ENCODE measurements at regions not wholly inside any gene's neighbourhood (a gene's known extent, or its start where the extent isn't known, plus 50 kb on each side); places are given as distances from the start of the nearest gene placed in this dataset.
"Not testable (repeated sequence)": the region's sequence is repeated elsewhere in the genome, so short reads cannot be mapped to it uniquely, and the experiment has no call there.

- no peak for DNase-seq
Measured at GRCh38 chr5:5780253-5780652, 357.8 kb downstream of the ICE1 start.

GRCh38 chr5:5777013-5777412 lies 354.5 kb downstream of the ICE1 start:
- no peak for DNase-seq

- DNase-seq = no peak
Measured at GRCh38 chr5:5772202-5772601, 349.7 kb downstream of the ICE1 start.

- DNase-seq = peak; percentile 47
Measured at GRCh38 chr5:5770825-5771224, 348.3 kb downstream of the ICE1 start.

- no peak for DNase-seq
Measured at GRCh38 chr5:5767286-5767928, 344.9 kb downstream of the ICE1 start.

GRCh38 chr5:5765066-5765850 lies 342.8 kb downstream of the ICE1 start:
- DNase-seq = no peak

- DNase-seq = no peak
Measured at GRCh38 chr5:5764246-5764645, 341.8 kb downstream of the ICE1 start.

- no peak for DNase-seq
Measured at GRCh38 chr5:5756762-5757161, 334.3 kb downstream of the ICE1 start.

GRCh38 chr5:5755888-5756287 lies 333.4 kb downstream of the ICE1 start:
- no peak for DNase-seq

GRCh38 chr5:5752844-5753243 lies 330.4 kb downstream of the ICE1 start:
- no peak for DNase-seq

- no peak for DNase-seq
Measured at GRCh38 chr5:5751987-5752386, 329.5 kb downstream of the ICE1 start.

GRCh38 chr5:5751498-5751897 lies 329.0 kb downstream of the ICE1 start:
- DNase-seq = no peak

- DNase-seq = no peak
Measured at GRCh38 chr5:5741418-5741817, 318.9 kb downstream of the ICE1 start.

GRCh38 chr5:5739490-5739945 lies 317.0 kb downstream of the ICE1 start:
- no peak for DNase-seq

- no peak for DNase-seq
Measured at GRCh38 chr5:5738797-5739489, 316.5 kb downstream of the ICE1 start.

GRCh38 chr5:5736007-5736406 lies 313.5 kb downstream of the ICE1 start:
- no peak for DNase-seq

GRCh38 chr5:5733058-5733457 lies 310.6 kb downstream of the ICE1 start:
- DNase-seq = not testable (repeated sequence)

- DNase-seq = no peak
Measured at GRCh38 chr5:5726401-5726800, 303.9 kb downstream of the ICE1 start.

- no peak for DNase-seq
Measured at GRCh38 chr5:5721881-5722280, 299.4 kb downstream of the ICE1 start.

- no peak for DNase-seq
Measured at GRCh38 chr5:5719292-5719691, 296.8 kb downstream of the ICE1 start.

- no peak for DNase-seq
Measured at GRCh38 chr5:5716665-5717064, 294.2 kb downstream of the ICE1 start.

- no peak for DNase-seq
Measured at GRCh38 chr5:5711592-5711991, 289.1 kb downstream of the ICE1 start.

- DNase-seq = no peak
Measured at GRCh38 chr5:5711112-5711511, 288.6 kb downstream of the ICE1 start.

- DNase-seq = no peak
Measured at GRCh38 chr5:5710471-5710870, 288.0 kb downstream of the ICE1 start.

Data from MV-4-11 (cell line).